CD4-positive, alpha-beta T cell (primary cell): ENCODE measurements at regions not wholly inside any gene's neighbourhood (a gene's known extent, or its start where the extent isn't known, plus 50 kb on each side); places are given as distances from the start of the nearest gene placed in this dataset.

Experiments used
- ATAC-seq: fragments of 200-7000 bp; cut with Tn5 transposase; one replicate; pipeline ENCODE4 v1.10.0; 2022; ENCODE audit warnings: mild to moderate bottlenecking; ENCODE audit not compliant: poor library complexity
- CTCF ChIA-PET: fragments of 350-600 bp; sonication (Branson Sonifier 250); formaldehyde crosslinking; loops from one replicate; lab custom pipeline; 2021; ENCODE audit warnings: antibody characterized with exemption, inconsistent platforms; lab: Charles Lee
- POLR2A ChIA-PET: fragments of 350-600 bp; sonication (Branson Sonifier 250); formaldehyde crosslinking; loops from one replicate; lab custom pipeline; 2021; ENCODE audit warnings: antibody characterized with exemption, inconsistent platforms; lab: Charles Lee
- DNase-seq, 14 experiments: peaks; one replicate each; pipeline ENCODE4 v3.0.0-alpha.2; 2013 to 2020; ENCODE audit warnings: mixed read lengths in 2 of 14
- H3K27ac ChIP-seq, 2 donors: one replicate each; pipeline versions ENCODE4 v1.5.1 to v1.7.0; 2013; ENCODE audit warnings: low read length in 2 of 2, low read depth in 1 of 2, mild to moderate bottlenecking in 1 of 2
- H3K27me3 ChIP-seq, 2 experiments: 1 replicate in 1 of 2; 2 replicates in 1 of 2; pipeline versions ENCODE4 v1.6.1 to v1.7.0; 2013; ENCODE audit warnings: low read length in 2 of 2, control low read depth in 1 of 2, mild to moderate bottlenecking in 1 of 2, moderate library complexity in 1 of 2; ENCODE audit not compliant: insufficient read depth in 2 of 2, control insufficient read depth in 1 of 2
- H3K36me3 ChIP-seq: one replicate; pipeline ENCODE4 v1.6.1; 2013; ENCODE audit warnings: low read length, control low read depth; ENCODE audit not compliant: insufficient read depth
- H3K4me1 ChIP-seq: one replicate; pipeline ENCODE4 v1.6.1; 2013; ENCODE audit warnings: low read length, control low read depth; ENCODE audit not compliant: insufficient read depth
- H3K4me3 ChIP-seq: one replicate; pipeline ENCODE4 v1.5.1; 2013; ENCODE audit warnings: mild to moderate bottlenecking, low read length, moderate library complexity
- H3K9me3 ChIP-seq, 2 experiments: 1 replicate in 1 of 2; 2 replicates in 1 of 2; pipeline versions ENCODE4 v1.6.1 to v1.7.0; 2013; ENCODE audit warnings: low read length in 2 of 2, mild to moderate bottlenecking in 2 of 2, control low read depth in 1 of 2, moderate library complexity in 1 of 2; ENCODE audit not compliant: control insufficient read depth in 1 of 2, insufficient read depth in 1 of 2
- H3K27ac Mint-ChIP-seq: one replicate; pipeline ENCODE4 v1.8.0; 2020; ENCODE audit warnings: mixed read lengths
- H3K27me3 Mint-ChIP-seq: one replicate; pipeline ENCODE4 v1.8.0; 2021; ENCODE audit warnings: mixed read lengths
- H3K36me3 Mint-ChIP-seq: one replicate; pipeline ENCODE4 v1.8.0; 2021; ENCODE audit warnings: low read depth, mixed read lengths
- H3K4me1 Mint-ChIP-seq: one replicate; pipeline ENCODE4 v1.8.0; 2021; ENCODE audit warnings: low read depth, mixed read lengths
- H3K4me3 Mint-ChIP-seq: one replicate; pipeline ENCODE4 v1.8.0; 2020; ENCODE audit warnings: mild to moderate bottlenecking, mixed read lengths
- H3K9me3 Mint-ChIP-seq: one replicate; pipeline ENCODE4 v1.8.0; 2020; ENCODE audit warnings: mixed read lengths
- intact Hi-C, 2 experiments: fragments of 100-400 bp; cut with DNase I in 1 of 2; cut with micrococcal nuclease in 1 of 2; formaldehyde crosslinking; loops; one replicate each; pipeline versions ENCODE4 v1.15.1 to v1.9.0; 2023 to 2025; cut with DNase I, micrococcal nuclease
- TF ChIP-seq, protein P1 (sequence below): fragments of 200-600 bp; IDR thresholded peaks from one replicate; pipeline ENCODE4 v1.8.0; 2022; ENCODE audit warnings: antibody characterized with exemption, mild to moderate bottlenecking

DNA sequence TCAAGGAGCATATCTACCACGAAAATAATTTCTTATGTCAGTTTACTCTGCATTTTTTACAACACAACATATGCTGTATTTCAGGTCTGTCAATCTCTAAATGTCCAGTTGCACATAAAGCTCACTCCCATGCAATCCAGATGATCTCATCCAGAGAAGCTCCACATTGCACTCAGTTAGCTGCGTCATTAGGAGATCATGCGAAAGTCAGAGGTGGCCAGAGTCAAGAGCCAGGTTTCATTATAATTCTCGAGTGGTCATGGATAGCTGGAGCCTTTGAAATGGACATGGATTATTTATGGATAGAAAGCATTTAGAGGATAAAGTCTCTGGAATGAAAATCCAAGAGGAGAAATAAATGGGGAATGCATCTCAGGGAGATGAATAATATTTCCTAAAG is 232.3 kb downstream of the GAS1 start:
- H3K4me1 ChIP-seq = no peaks in the 10 kb centered on the region
- H3K9me3 ChIP-seq = peaks cover 0 to 3% of the 10 kb centered on the region in 2 experiments
- Mint-ChIP-seq H3K27me3 (peaks cover 29% of the 10 kb centered on the region), H3K36me3 (no peaks in the 10 kb centered on the region), H3K4me3 (no peak overlapping the region), H3K9me3 (no peaks in the 10 kb centered on the region), H3K4me1 (no peaks in the 10 kb centered on the region), H3K27ac (no peak overlapping the region)
- no peak for DNase-seq
- POLR2A ChIA-PET = no interaction called here
- no peak overlapping the region for H3K4me3 ChIP-seq
- H3K27me3 ChIP-seq = peaks cover 0 to 5% of the 10 kb centered on the region in 2 experiments
- no peaks in the 10 kb centered on the region for H3K36me3 ChIP-seq
- no peak overlapping the region for H3K27ac ChIP-seq
- TF ChIP-seq, protein P1, sequence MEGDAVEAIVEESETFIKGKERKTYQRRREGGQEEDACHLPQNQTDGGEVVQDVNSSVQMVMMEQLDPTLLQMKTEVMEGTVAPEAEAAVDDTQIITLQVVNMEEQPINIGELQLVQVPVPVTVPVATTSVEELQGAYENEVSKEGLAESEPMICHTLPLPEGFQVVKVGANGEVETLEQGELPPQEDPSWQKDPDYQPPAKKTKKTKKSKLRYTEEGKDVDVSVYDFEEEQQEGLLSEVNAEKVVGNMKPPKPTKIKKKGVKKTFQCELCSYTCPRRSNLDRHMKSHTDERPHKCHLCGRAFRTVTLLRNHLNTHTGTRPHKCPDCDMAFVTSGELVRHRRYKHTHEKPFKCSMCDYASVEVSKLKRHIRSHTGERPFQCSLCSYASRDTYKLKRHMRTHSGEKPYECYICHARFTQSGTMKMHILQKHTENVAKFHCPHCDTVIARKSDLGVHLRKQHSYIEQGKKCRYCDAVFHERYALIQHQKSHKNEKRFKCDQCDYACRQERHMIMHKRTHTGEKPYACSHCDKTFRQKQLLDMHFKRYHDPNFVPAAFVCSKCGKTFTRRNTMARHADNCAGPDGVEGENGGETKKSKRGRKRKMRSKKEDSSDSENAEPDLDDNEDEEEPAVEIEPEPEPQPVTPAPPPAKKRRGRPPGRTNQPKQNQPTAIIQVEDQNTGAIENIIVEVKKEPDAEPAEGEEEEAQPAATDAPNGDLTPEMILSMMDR = no peak
- CTCF ChIA-PET = no interaction called here
- intact Hi-C loops = no loop called here
- ATAC-seq = no peak

DNA sequence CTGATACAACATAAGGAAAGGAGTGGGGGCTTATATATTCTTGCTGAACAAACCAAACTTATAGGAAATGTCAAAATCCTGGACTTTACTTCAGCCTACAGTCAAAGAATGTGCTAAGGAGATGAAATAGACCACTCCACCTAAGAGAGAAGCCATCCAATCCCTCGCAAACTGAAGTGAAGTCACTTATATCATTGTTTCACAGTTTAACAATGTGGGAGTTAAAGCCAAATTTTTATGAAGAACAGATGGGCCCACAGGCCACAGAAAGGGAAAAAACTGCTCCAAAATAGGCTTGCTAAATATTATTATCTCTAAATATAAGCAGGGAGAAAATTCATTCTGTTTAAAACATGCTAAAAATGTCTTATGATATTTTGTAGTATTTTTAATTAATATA is 233.3 kb downstream of the GAS1 start:
- Mint-ChIP-seq H3K36me3 (no peaks in the 10 kb centered on the region), H3K4me3 (no peak overlapping the region), H3K4me1 (no peaks in the 10 kb centered on the region), H3K27ac (no peak overlapping the region), H3K27me3 (peaks cover 25% of the 10 kb centered on the region), H3K9me3 (no peaks in the 10 kb centered on the region)
- DNase-seq = no peak
- POLR2A ChIA-PET = no interaction called here
- H3K27me3 ChIP-seq = peaks cover 0 to 5% of the 10 kb centered on the region in 2 experiments
- CTCF ChIA-PET = no interaction called here
- TF ChIP-seq, protein P1 = no peak
- H3K9me3 ChIP-seq = peaks cover 0 to 3% of the 10 kb centered on the region in 2 experiments
- no peak overlapping the region for H3K4me3 ChIP-seq
- no peaks in the 10 kb centered on the region for H3K36me3 ChIP-seq
- no peaks in the 10 kb centered on the region for H3K4me1 ChIP-seq
- no peak for ATAC-seq
- H3K27ac ChIP-seq = no peak overlapping the region
- intact Hi-C loops = no loop called here

DNA sequence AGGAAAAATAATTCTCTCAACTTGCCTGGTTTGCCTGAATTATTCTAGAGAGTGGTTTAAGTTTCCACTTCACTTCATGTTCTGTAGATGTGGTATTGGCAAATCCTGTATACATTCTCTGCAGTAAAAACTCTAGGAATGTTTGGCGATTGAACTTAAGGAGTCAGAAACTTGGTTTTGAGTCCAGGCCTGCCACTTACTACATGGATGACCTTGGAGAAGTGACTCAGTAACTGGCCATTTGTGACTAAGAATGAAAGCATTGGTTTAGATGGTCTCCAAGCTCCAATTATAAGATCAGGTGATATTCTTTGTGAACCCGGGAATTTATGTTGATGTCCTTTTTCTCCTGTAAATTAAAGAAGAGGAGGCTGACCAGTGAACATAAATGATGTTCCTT is 233.8 kb downstream of the GAS1 start:
- intact Hi-C loops = no loop called here
- DNase-seq = no peak
- H3K9me3 ChIP-seq = peaks cover 0 to 3% of the 10 kb centered on the region in 2 experiments
- H3K4me1 ChIP-seq = no peaks in the 10 kb centered on the region
- peaks cover 0 to 5% of the 10 kb centered on the region in 2 experiments for H3K27me3 ChIP-seq
- CTCF ChIA-PET = no interaction called here
- H3K27ac ChIP-seq = no peak overlapping the region
- no peak overlapping the region for H3K4me3 ChIP-seq
- POLR2A ChIA-PET = no interaction called here
- H3K27me3 Mint-ChIP-seq = peaks cover 25% of the 10 kb centered on the region
- H3K27ac Mint-ChIP-seq = no peak overlapping the region
- no peaks in the 10 kb centered on the region for H3K4me1 Mint-ChIP-seq
- no peaks in the 10 kb centered on the region for H3K36me3 Mint-ChIP-seq
- no peak for ATAC-seq
- H3K4me3 Mint-ChIP-seq = no peak overlapping the region
- H3K36me3 ChIP-seq = no peaks in the 10 kb centered on the region
- H3K9me3 Mint-ChIP-seq = no peaks in the 10 kb centered on the region
- TF ChIP-seq, protein P1 = no peak
